A549 (cell line): ENCODE measurements at regions not wholly inside any gene's neighbourhood (a gene's known extent, or its start where the extent isn't known, plus 50 kb on each side); places are given as distances from the start of the nearest gene placed in this dataset.

Experiments
- ATAC-seq, 2 experiments: fragments of 200-7000 bp in 1 of 2; fragments of >200 bp in 1 of 2; cut with Nextera tagmentation in 1 of 2; cut with Tn5 transposase in 1 of 2; 3 replicates each; pipeline versions ENCODE4 v1.8.0 to v1.9.1; 2018 to 2020; ENCODE audit warnings: mild to moderate bottlenecking in 1 of 2, moderate library complexity in 1 of 2
- CTCF ChIA-PET: fragments of 300-600 bp; sonication (Branson Sonifier 250); formaldehyde crosslinking; extraction: SDS; loops from one replicate; lab custom pipeline; 2021; ENCODE audit warnings: antibody characterized with exemption, inconsistent platforms; lab: Yijun Ruan, JAX
- POLR2A ChIA-PET: fragments of 350-600 bp; formaldehyde crosslinking; extraction: SDS; loops from one replicate; lab custom pipeline; 2021; ENCODE audit warnings: antibody characterized with exemption, inconsistent platforms; lab: Yijun Ruan, JAX
- DNase-seq, 2 experiments: peaks; one replicate each; pipeline versions ENCODE4 v3.0.0 to v3.0.0-alpha.2; 2011 to 2016; ENCODE audit warnings: low read depth in 1 of 2, low spot score in 1 of 2
- FAIRE-seq: peaks from 2 replicates; lab custom pipeline; 2011; peaks lifted over from hg19 to GRCh38; lab: Jason Lieb, UNC
- H3K27ac ChIP-seq, 2 experiments: fragments of >200 bp; sonication (Bioruptor Twin); formaldehyde crosslinking; 3 replicates each; pipeline ENCODE4 v1.5.1; 2016 to 2017
- H3K4me1 ChIP-seq: fragments of >200 bp; sonication (Bioruptor Twin); formaldehyde crosslinking; 3 replicates; pipeline ENCODE4 v1.6.1; 2016
- H3K4me2 ChIP-seq: fragments of >200 bp; sonication (Bioruptor Twin); formaldehyde crosslinking; 3 replicates; pipeline ENCODE4 v1.6.1; 2016
- H3K4me3 ChIP-seq: fragments of >200 bp; sonication (Bioruptor Twin); formaldehyde crosslinking; 3 replicates; pipeline ENCODE4 v1.5.1; 2016
- H3K9me3 ChIP-seq: fragments of >200 bp; sonication (Bioruptor Twin); formaldehyde crosslinking; 3 replicates; pipeline ENCODE4 v1.6.1; 2016
- BHLHE40 ChIP-seq: IDR thresholded peaks from 2 replicates; pipeline ENCODE4 v1.6.1; 2012; ENCODE audit warnings: low read depth, low read length, inconsistent platforms
- CEBPB ChIP-seq, 2 experiments: fragments of >200 bp in 1 of 2; sonication (Bioruptor Twin) in 1 of 2; formaldehyde crosslinking in 1 of 2; IDR thresholded peaks; 2 replicates each; pipeline ENCODE4 v1.6.1; 2012 to 2016
- ELK1 ChIP-seq: fragments of 150-350 bp; IDR thresholded peaks from 2 replicates; pipeline ENCODE4 v1.6.1; 2014; ENCODE audit warnings: low read depth, mild to moderate bottlenecking, low read length
- EP300 ChIP-seq, 2 experiments: fragments of >200 bp; sonication (Bioruptor Twin); formaldehyde crosslinking; IDR thresholded peaks; 2 replicates in 1 of 2; 3 replicates in 1 of 2; pipeline ENCODE4 v1.6.1; 2016 to 2017
- MAFK ChIP-seq: fragments of 450-650 bp; IDR thresholded peaks from 2 replicates; pipeline ENCODE4 v1.6.1; 2014; ENCODE audit not compliant: partially characterized antibody
- MAZ ChIP-seq: fragments of 150-350 bp; IDR thresholded peaks from 2 replicates; pipeline ENCODE4 v1.6.1; 2014; ENCODE audit warnings: antibody characterized with exemption, low read depth, low read length, borderline replicate concordance
- NFE2L2 ChIP-seq: fragments of 150-350 bp; conservative IDR thresholded peaks from 2 replicates; pipeline ENCODE4 v1.6.1; 2014; ENCODE audit warnings: low read length
- RAD21 ChIP-seq, 2 experiments: fragments of >200 bp in 1 of 2; sonication (Bioruptor Twin) in 1 of 2; formaldehyde crosslinking in 1 of 2; IDR thresholded peaks in 1 of 2; conservative IDR thresholded peaks in 1 of 2; 2 replicates in 1 of 2; 3 replicates in 1 of 2; pipeline ENCODE4 v1.6.1; 2012 to 2018; ENCODE audit warnings: inconsistent platforms in 1 of 2
- RFX5 ChIP-seq: fragments of 450-650 bp; IDR thresholded peaks from 2 replicates; pipeline ENCODE4 v1.7.1; 2014; ENCODE audit warnings: antibody characterized with exemption, mild to moderate bottlenecking, moderate library complexity
- SMC3 ChIP-seq: fragments of >200 bp; sonication (Bioruptor Twin); formaldehyde crosslinking; IDR thresholded peaks from 3 replicates; pipeline ENCODE4 v1.6.1; 2018; ENCODE audit warnings: inconsistent platforms
- ZC3H11A ChIP-seq: fragments of 450-650 bp; IDR thresholded peaks from 2 replicates; pipeline ENCODE4 v1.6.1; 2014; ENCODE audit warnings: antibody characterized with exemption, mild to moderate bottlenecking
- ZNF302 ChIP-seq: fragments of 250-450 bp; sonication (Bioruptor Pico); IDR thresholded peaks from 2 replicates; pipeline ENCODE4 v1.9.0; 2021; ENCODE audit warnings: inconsistent platforms, mild to moderate bottlenecking, moderate library complexity
- WGBS: methylation state at CpG from one replicate; pipeline ENCODE4 v1.1.6; 2017; ENCODE audit errors: missing lambda C conversion rate; 5-methylcytosine and 5-hydroxymethylcytosine counted together
- TF ChIP-seq, protein P1 (sequence below): IDR thresholded peaks from 2 replicates; pipeline ENCODE4 v1.6.1; 2012
- TF ChIP-seq, protein P2 (sequence below): fragments of >200 bp; sonication (Bioruptor Twin); formaldehyde crosslinking; IDR thresholded peaks from 3 replicates; pipeline ENCODE4 v1.5.1; 2016

DNA sequence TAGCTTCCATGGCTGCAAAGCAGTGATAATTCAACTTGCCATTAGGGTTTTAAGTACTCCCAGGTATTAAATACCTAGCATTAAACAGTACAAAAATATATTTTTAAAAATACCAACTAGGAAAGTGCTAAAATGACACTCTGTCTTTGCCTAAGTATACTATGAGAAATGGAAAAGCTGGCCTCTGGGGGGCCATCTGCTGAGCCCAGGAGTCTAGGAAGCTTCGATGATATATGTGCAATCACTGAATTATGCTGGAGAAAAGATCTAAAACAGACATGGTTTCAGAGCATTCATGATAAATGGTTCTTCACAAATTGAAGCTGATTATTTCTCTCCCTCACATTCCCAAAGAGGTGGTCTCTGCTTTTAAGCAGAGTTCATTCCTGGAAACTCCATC, 191.8 kb downstream of the OPA1 start:
- H3K4me1 ChIP-seq = peaks cover 48% of the 10 kb centered on the region
- no peak for FAIRE-seq
- POLR2A ChIA-PET = interaction anchor here (1.5 kb wide), 1 partner anchor 351 kb away, joined by 6 read pairs; the partner anchor contains the start of gene HES1

DNA sequence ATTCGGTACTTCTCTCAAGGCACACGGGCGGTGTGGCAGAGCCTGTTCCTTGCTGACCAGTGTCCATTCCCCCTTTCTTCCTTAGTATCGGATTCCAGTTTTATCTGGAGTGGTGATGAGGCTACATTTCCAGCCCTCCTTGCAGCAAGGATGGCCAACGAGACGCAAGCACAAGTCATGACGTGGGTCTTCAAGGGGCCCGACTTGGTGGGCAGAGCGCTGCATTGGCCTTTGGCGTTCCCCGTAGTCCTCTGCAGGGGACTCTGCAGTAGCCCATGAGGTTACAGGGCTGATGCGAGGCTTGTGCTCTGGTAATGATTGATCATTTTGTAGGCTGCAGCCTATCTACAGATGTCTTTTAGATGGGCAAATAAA, 194.5 kb downstream of the OPA1 start:
- no peak for FAIRE-seq
- ChIA-PET POLR2A (no interaction called here), CTCF (interaction anchor here (0.6 to 14.7 kb wide), 10 partner anchors 9 to 529 kb away, joined by 3 to 213 read pairs (median 4); partner anchors contain the start of gene HES1)
- Histone ChIP-seq H3K4me1 (peaks cover 27% of the 10 kb centered on the region), H3K27ac (peak overlapping the region in 1 of 2 experiments; percentile 66; a peak in 3 of 6 replicates), H3K4me3 (no peak overlapping the region), H3K4me2 (no peak overlapping the region), H3K9me3 (no peaks in the 10 kb centered on the region)
- no peak for DNase-seq
- 83% methylated on average over 12 of the region's 12 CpGs for WGBS
- no peak for ATAC-seq
- TF ChIP-seq RAD21 (conservative IDR thresholded peaks at IDR 0.05 in 1 of 2, IDR thresholded peaks at IDR 0.05 in 1 of 2) = no peak

More for the DNA sequence above, 191.8 kb downstream of the OPA1 start:
- CTCF ChIA-PET = interaction anchor here (14.7 kb wide), 1 partner anchor 532 kb away, joined by 213 read pairs; no protein-coding TSS in a partner anchor
- ATAC-seq (no peak), DNase-seq (no peak)
- Histone ChIP-seq H3K27ac (no peak overlapping the region), H3K9me3 (no peaks in the 10 kb centered on the region), H3K4me2 (no peak overlapping the region), H3K4me3 (no peak overlapping the region)
- TF ChIP-seq NFE2L2 (no peak), MAFK (no peak), ELK1 (no peak), ZC3H11A (no peak), EP300 (IDR thresholded peaks at IDR 0.05) (no peak), ZNF302 (no peak), BHLHE40 (no peak), SMC3 (no peak), MAZ (no peak)
- TF ChIP-seq, protein P1, sequence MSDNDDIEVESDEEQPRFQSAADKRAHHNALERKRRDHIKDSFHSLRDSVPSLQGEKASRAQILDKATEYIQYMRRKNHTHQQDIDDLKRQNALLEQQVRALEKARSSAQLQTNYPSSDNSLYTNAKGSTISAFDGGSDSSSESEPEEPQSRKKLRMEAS = no peak
- 88% methylated on average over 1 of the region's 1 CpG for WGBS

GRCh38 chr3:193788189-193788991, 195.4 kb downstream of the OPA1 start:
- no peak for FAIRE-seq
- ChIA-PET CTCF (interaction anchor here (0.6 to 14.7 kb wide), 16 partner anchors 8 to 556 kb away, joined by 3 to 213 read pairs (median 4); partner anchors contain the start of gene HES1), POLR2A (interaction anchor here (1.0 to 1.1 kb wide), 2 partner anchors 283 to 346 kb away, joined by 3 to 4 read pairs; no protein-coding TSS in a partner anchor)

More at GRCh38 chr3:193788189-193788991, 195.4 kb downstream of the OPA1 start:
- TF ChIP-seq RAD21 (conservative IDR thresholded peaks at IDR 0.05 in 1 of 2, IDR thresholded peaks at IDR 0.05 in 1 of 2) (peak; percentile 87), RFX5 (0 out of 2 replicates have a peak, but pooled peaks have one; percentile 26), CEBPB (IDR thresholded peaks at IDR 0.05) (no peak), SMC3 (peak; percentile 84)
- TF ChIP-seq, protein P1 = peak; percentile 18; the same call in 1 of the 2 replicates
- TF ChIP-seq, protein P2, sequence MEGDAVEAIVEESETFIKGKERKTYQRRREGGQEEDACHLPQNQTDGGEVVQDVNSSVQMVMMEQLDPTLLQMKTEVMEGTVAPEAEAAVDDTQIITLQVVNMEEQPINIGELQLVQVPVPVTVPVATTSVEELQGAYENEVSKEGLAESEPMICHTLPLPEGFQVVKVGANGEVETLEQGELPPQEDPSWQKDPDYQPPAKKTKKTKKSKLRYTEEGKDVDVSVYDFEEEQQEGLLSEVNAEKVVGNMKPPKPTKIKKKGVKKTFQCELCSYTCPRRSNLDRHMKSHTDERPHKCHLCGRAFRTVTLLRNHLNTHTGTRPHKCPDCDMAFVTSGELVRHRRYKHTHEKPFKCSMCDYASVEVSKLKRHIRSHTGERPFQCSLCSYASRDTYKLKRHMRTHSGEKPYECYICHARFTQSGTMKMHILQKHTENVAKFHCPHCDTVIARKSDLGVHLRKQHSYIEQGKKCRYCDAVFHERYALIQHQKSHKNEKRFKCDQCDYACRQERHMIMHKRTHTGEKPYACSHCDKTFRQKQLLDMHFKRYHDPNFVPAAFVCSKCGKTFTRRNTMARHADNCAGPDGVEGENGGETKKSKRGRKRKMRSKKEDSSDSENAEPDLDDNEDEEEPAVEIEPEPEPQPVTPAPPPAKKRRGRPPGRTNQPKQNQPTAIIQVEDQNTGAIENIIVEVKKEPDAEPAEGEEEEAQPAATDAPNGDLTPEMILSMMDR = peak; percentile 61
- 45% methylated on average over 15 of the region's 15 CpGs for WGBS
- DNase-seq (peak; percentile 63 to 74), ATAC-seq (peak; percentile 88 to 97)
- Histone ChIP-seq H3K27ac (peak overlapping the region; percentile 53 to 66; a peak in 4 of 6 replicates), H3K4me2 (peak overlapping the region; percentile 19; the same call in 1 of the 3 replicates), H3K9me3 (no peaks in the 10 kb centered on the region), H3K4me3 (no peak overlapping the region), H3K4me1 (peaks cover 18% of the 10 kb centered on the region)
